ENCODE measurements at regions not wholly inside any gene's neighbourhood (a gene's known extent, or its start where the extent isn't known, plus 50 kb on each side); places are given as distances from the start of the nearest gene placed in this dataset.

GRCh38 chr6:90456001-90456400 is 130.9 kb downstream of the MAP3K7 start:
- H3K36me3 ChIP-seq (replicated peaks in 1 of 2; ENCODE audit: control insufficient read depth in 1 of 2, insufficient read depth in 2 of 2, low read length in 2 of 2) = no peaks in the 10 kb centered on the region
- H3K27me3 ChIP-seq (ENCODE audit: control insufficient read depth in 2 of 2, insufficient read depth in 2 of 2, low read length in 2 of 2) = no peaks in the 10 kb centered on the region
- Mint-ChIP-seq H3K27me3 (ENCODE audit: low read depth in 3 of 3) (peaks cover 0 to 5% (median 2%) of the 10 kb centered on the region in 3 donors), H3K36me3 (no peaks in the 10 kb centered on the region), H3K4me3 (no peak overlapping the region), H3K9me3 (peaks cover 0 to 2% (median 0%) of the 10 kb centered on the region in 7 donors), H3K27ac (no peak overlapping the region), H3K4me1 (no peaks in the 10 kb centered on the region)
- H3K27ac ChIP-seq (ENCODE audit: low read depth in 1 of 2, low read length in 2 of 2) = no peak overlapping the region
- intact Hi-C loops (cut with micrococcal nuclease) = no loop called here
- no peak overlapping the region for H3K4me3 ChIP-seq (replicated peaks in 1 of 3; ENCODE audit: low read depth in 2 of 3, low read length in 3 of 3)
- no CpG with 5 or more reads among the region's 3 CpGs for WGBS (ENCODE audit: insufficient coverage)
- TF ChIP-seq CTCF (IDR thresholded peaks at IDR 0.05) = no peak
- no peaks in the 10 kb centered on the region for H4K20me1 ChIP-seq (ENCODE audit: insufficient read depth, low read length)
- no peaks in the 10 kb centered on the region for H3K79me2 ChIP-seq (ENCODE audit: insufficient read depth, low read length)
- H2AFZ ChIP-seq (ENCODE audit: insufficient read depth, low read depth, low read length, poor library complexity, severe bottlenecking) = no peak overlapping the region
- no peak overlapping the region for H3K4me2 ChIP-seq (replicated peaks; ENCODE audit: extremely low read depth, low read length, poor library complexity, severe bottlenecking)
- no peaks in the 10 kb centered on the region for H3K4me1 ChIP-seq (ENCODE audit: control insufficient read depth in 1 of 2, insufficient read depth in 2 of 2, low read length in 2 of 2)
- no peak for DNase-seq
- no peaks in the 10 kb centered on the region for H3K9me3 ChIP-seq (replicated peaks in 1 of 2; ENCODE audit: control insufficient read depth in 1 of 2, insufficient read depth in 1 of 2, low read length in 2 of 2)
- H3K9ac ChIP-seq (ENCODE audit: insufficient read depth, low read length, poor library complexity, severe bottlenecking) = no peak overlapping the region

GRCh38 chr6:90454836-90455427 is 131.9 kb downstream of the MAP3K7 start:
- no peak overlapping the region for H3K27ac Mint-ChIP-seq

More at GRCh38 chr6:90454836-90455427, 131.9 kb downstream of the MAP3K7 start:
- Histone ChIP-seq H3K27ac (ENCODE audit: low read depth in 1 of 2, low read length in 2 of 2) (no peak overlapping the region), H3K9me3 (replicated peaks in 1 of 2; ENCODE audit: control insufficient read depth in 1 of 2, insufficient read depth in 1 of 2, low read length in 2 of 2) (no peaks in the 10 kb centered on the region), H3K36me3 (replicated peaks in 1 of 2; ENCODE audit: control insufficient read depth in 1 of 2, insufficient read depth in 2 of 2, low read length in 2 of 2) (no peaks in the 10 kb centered on the region), H4K20me1 (ENCODE audit: insufficient read depth, low read length) (no peaks in the 10 kb centered on the region), H3K4me3 (replicated peaks in 1 of 3; ENCODE audit: low read depth in 2 of 3, low read length in 3 of 3) (no peak overlapping the region), H3K4me1 (ENCODE audit: control insufficient read depth in 1 of 2, insufficient read depth in 2 of 2, low read length in 2 of 2) (no peaks in the 10 kb centered on the region), H3K27me3 (ENCODE audit: control insufficient read depth in 2 of 2, insufficient read depth in 2 of 2, low read length in 2 of 2) (no peaks in the 10 kb centered on the region), H3K4me2 (replicated peaks; ENCODE audit: extremely low read depth, low read length, poor library complexity, severe bottlenecking) (no peak overlapping the region), H2AFZ (ENCODE audit: insufficient read depth, low read depth, low read length, poor library complexity, severe bottlenecking) (no peak overlapping the region), H3K9ac (ENCODE audit: insufficient read depth, low read length, poor library complexity, severe bottlenecking) (no peak overlapping the region), H3K79me2 (ENCODE audit: insufficient read depth, low read length) (no peaks in the 10 kb centered on the region)
- Mint-ChIP-seq H3K9me3 (peaks cover 0 to 2% (median 0%) of the 10 kb centered on the region in 7 donors), H3K27me3 (ENCODE audit: low read depth in 3 of 3) (peaks cover 0 to 3% (median under 1%) of the 10 kb centered on the region in 3 donors), H3K36me3 (no peaks in the 10 kb centered on the region), H3K4me3 (no peak overlapping the region), H3K4me1 (no peaks in the 10 kb centered on the region)
- no peak for TF ChIP-seq CTCF (IDR thresholded peaks at IDR 0.05)
- intact Hi-C loops (cut with micrococcal nuclease) = no loop called here
- DNase-seq = no peak
- WGBS (ENCODE audit: insufficient coverage) = 96% methylated on average over 3 of the region's 7 CpGs

Measured in CD14-positive monocyte (primary cell).